ENCODE measurements at regions not wholly inside any gene's neighbourhood (a gene's known extent, or its start where the extent isn't known, plus 50 kb on each side); places are given as distances from the start of the nearest gene placed in this dataset.

GRCh38 chr13:106129993-106130392 lies 405.5 kb downstream of the EFNB2 start:
- DNase-seq (ENCODE audit: low spot score), result no peak

GRCh38 chr13:106129273-106129672 lies 406.2 kb downstream of the EFNB2 start:
- no peak for DNase-seq (ENCODE audit: low spot score)

GRCh38 chr13:106122234-106122633 lies 413.2 kb downstream of the EFNB2 start:
- no peak for DNase-seq (ENCODE audit: low spot score)

- no peak for DNase-seq (ENCODE audit: low spot score)
These were observed 414.2 kb downstream of the EFNB2 start for GRCh38 chr13:106121173-106121754.

GRCh38 chr13:106118996-106119395 lies 416.5 kb downstream of the EFNB2 start:
- DNase-seq (ENCODE audit: low spot score), result no peak

GRCh38 chr13:106118050-106118449 lies 417.4 kb downstream of the EFNB2 start:
- DNase-seq (ENCODE audit: low spot score), result no peak

GRCh38 chr13:106117640-106118039 lies 417.8 kb downstream of the EFNB2 start:
- DNase-seq (ENCODE audit: low spot score), result no peak

GRCh38 chr13:106117035-106117434 lies 418.4 kb downstream of the EFNB2 start:
- no peak for DNase-seq (ENCODE audit: low spot score)

- DNase-seq (ENCODE audit: low spot score), result no peak
These were observed 420.4 kb downstream of the EFNB2 start for GRCh38 chr13:106115081-106115480.

- DNase-seq (ENCODE audit: low spot score), result no peak
These were observed 421.7 kb downstream of the EFNB2 start for GRCh38 chr13:106113796-106114195.

GRCh38 chr13:106112191-106112590 lies 423.3 kb downstream of the EFNB2 start:
- no peak for DNase-seq (ENCODE audit: low spot score)

GRCh38 chr13:106110241-106110855 lies 425.1 kb downstream of the EFNB2 start:
- DNase-seq (ENCODE audit: low spot score), result no peak

GRCh38 chr13:106109391-106109791 lies 426.1 kb downstream of the EFNB2 start:
- DNase-seq (ENCODE audit: low spot score), result no peak

GRCh38 chr13:106108346-106108745 lies 427.1 kb downstream of the EFNB2 start:
- DNase-seq (ENCODE audit: low spot score), result no peak

GRCh38 chr13:106107061-106107460 lies 428.4 kb downstream of the EFNB2 start:
- DNase-seq (ENCODE audit: low spot score), result no peak

GRCh38 chr13:106105153-106105552 lies 430.3 kb downstream of the EFNB2 start:
- peak; percentile 17 for DNase-seq (ENCODE audit: low spot score)

GRCh38 chr13:106104281-106104901 lies 431.1 kb downstream of the EFNB2 start:
- peak; percentile 47 for DNase-seq (ENCODE audit: low spot score)

- DNase-seq (ENCODE audit: low spot score), result peak; percentile 48
These were observed 431.7 kb downstream of the EFNB2 start for GRCh38 chr13:106103779-106104178.

GRCh38 chr13:106102786-106103185 lies 432.7 kb downstream of the EFNB2 start:
- DNase-seq (ENCODE audit: low spot score), result no peak

GRCh38 chr13:106101201-106101600 lies 434.3 kb downstream of the EFNB2 start:
- peak; percentile 66 for DNase-seq (ENCODE audit: low spot score)

GRCh38 chr13:106100171-106100919 lies 435.1 kb downstream of the EFNB2 start:
- DNase-seq (ENCODE audit: low spot score), result peak; percentile 88

- DNase-seq (ENCODE audit: low spot score), result no peak
These were observed 435.7 kb downstream of the EFNB2 start for GRCh38 chr13:106099765-106100164.

GRCh38 chr13:106098778-106099177 lies 436.7 kb downstream of the EFNB2 start:
- DNase-seq (ENCODE audit: low spot score), result no peak

All from SW480 (cell line).